ENCODE measurements at regions not wholly inside any gene's neighbourhood (a gene's known extent, or its start where the extent isn't known, plus 50 kb on each side); places are given as distances from the start of the nearest gene placed in this dataset.

DNA sequence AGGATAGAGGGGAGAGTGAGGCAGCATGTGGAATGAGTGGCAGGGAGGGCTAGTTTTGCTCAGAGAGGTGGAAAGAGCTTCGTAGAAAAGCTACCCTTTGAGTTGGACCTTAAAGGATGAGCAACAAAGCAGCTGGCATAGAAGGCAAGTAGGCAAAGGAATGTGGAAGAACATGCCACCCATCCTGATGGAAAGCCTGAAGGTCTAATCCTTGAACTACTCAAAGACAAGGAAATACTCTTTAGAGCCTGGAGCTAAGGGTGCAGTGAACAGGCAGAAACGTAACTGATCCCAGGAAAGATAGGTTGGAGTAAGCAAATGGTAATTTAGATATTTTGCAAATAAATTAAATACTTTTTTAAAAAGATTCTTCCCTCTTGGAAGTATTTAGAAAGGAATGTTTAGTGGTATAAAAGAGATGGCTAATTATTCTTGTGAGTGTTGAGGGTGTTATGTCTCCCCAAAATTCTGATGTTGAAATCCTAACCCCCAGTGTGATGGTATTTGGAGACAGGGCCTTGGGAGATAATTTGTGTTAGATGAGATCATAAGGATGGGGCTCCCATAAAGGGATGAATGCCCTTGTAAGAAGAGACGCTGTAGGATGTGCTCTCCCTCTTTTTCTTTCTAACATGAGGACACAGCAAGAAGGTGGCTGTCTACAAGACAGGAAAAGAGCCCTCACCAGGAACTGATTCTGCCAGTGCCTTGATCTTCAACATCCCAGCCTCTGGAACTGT, 308.1 kb upstream of the RUNX1 start:
- H3K9me3 ChIP-seq (ENCODE audit: control insufficient read depth, low read depth, low read length): no peaks in the 10 kb centered on the region
- H3K4me1 Mint-ChIP-seq: peaks cover 8 to 9% of the 10 kb centered on the region in 2 experiments
- H2BK15ac ChIP-seq (ENCODE audit: low read depth, low read length): no peak overlapping the region
- no peak overlapping the region for H3K9ac ChIP-seq (ENCODE audit: extremely low read depth, insufficient read length, low read length)
- no peak overlapping the region for H3T11ph ChIP-seq (ENCODE audit: low read length)
- H3K4me3 Mint-ChIP-seq: no peak overlapping the region
- no peaks in the 10 kb centered on the region for H3K79me2 ChIP-seq (ENCODE audit: insufficient read depth, low read length)
- H3K4me2 ChIP-seq (ENCODE audit: insufficient read depth, insufficient read length, low read length): no peak overlapping the region
- no peak overlapping the region; a peak in 1 of 7 replicates for H3K27ac Mint-ChIP-seq
- no peaks in the 10 kb centered on the region for H4K20me1 ChIP-seq (ENCODE audit: control insufficient read depth, insufficient read depth, insufficient read length)
- H2AFZ ChIP-seq (ENCODE audit: low read length): no peak overlapping the region
- no peaks in the 10 kb centered on the region for H3K79me1 ChIP-seq (ENCODE audit: insufficient read depth, low read depth, low read length, poor library complexity, severe bottlenecking)
- no peaks in the 10 kb centered on the region for H3K36me3 Mint-ChIP-seq (ENCODE audit: insufficient read depth in 1 of 3, low read depth in 3 of 3)
- no peak overlapping the region for H4K5ac ChIP-seq (ENCODE audit: insufficient read length, low read depth, low read length)
- no peak overlapping the region for H3K14ac ChIP-seq (ENCODE audit: insufficient read depth, low read length)
- H4K8ac ChIP-seq (replicated peaks; ENCODE audit: insufficient read length, low read depth, low read length): no peak overlapping the region
- no peak for DNase-seq
- no peak overlapping the region for H3K27ac ChIP-seq (ENCODE audit: insufficient read length, low read depth, low read length)
- H2AK5ac ChIP-seq (ENCODE audit: insufficient read length, low read length): no peak overlapping the region
- no peak overlapping the region for H3K56ac ChIP-seq (ENCODE audit: insufficient read length, low read depth, low read length)
- TF ChIP-seq, protein P1, sequence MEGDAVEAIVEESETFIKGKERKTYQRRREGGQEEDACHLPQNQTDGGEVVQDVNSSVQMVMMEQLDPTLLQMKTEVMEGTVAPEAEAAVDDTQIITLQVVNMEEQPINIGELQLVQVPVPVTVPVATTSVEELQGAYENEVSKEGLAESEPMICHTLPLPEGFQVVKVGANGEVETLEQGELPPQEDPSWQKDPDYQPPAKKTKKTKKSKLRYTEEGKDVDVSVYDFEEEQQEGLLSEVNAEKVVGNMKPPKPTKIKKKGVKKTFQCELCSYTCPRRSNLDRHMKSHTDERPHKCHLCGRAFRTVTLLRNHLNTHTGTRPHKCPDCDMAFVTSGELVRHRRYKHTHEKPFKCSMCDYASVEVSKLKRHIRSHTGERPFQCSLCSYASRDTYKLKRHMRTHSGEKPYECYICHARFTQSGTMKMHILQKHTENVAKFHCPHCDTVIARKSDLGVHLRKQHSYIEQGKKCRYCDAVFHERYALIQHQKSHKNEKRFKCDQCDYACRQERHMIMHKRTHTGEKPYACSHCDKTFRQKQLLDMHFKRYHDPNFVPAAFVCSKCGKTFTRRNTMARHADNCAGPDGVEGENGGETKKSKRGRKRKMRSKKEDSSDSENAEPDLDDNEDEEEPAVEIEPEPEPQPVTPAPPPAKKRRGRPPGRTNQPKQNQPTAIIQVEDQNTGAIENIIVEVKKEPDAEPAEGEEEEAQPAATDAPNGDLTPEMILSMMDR (conservative IDR thresholded peaks at IDR 0.05): no peak
- no peaks in the 10 kb centered on the region for H3K27me3 Mint-ChIP-seq (ENCODE audit: low read depth)
- H3K23me2 ChIP-seq (ENCODE audit: insufficient read length, low read depth, low read length, poor library complexity, severe bottlenecking): no peaks in the 10 kb centered on the region
- H3K27me3 ChIP-seq (ENCODE audit: insufficient read depth, low read length): no peaks in the 10 kb centered on the region
- no peak overlapping the region for H4K91ac ChIP-seq (ENCODE audit: insufficient read length, low read depth, low read length)
- no peaks in the 10 kb centered on the region for H3K9me3 Mint-ChIP-seq
- no CpG with 5 or more reads among the region's 3 CpGs for WGBS (ENCODE audit: extremely low coverage, insufficient read length, low lambda C conversion rate)
- H2BK5ac ChIP-seq (ENCODE audit: insufficient read length, low read length): no peak overlapping the region
- no peak overlapping the region for H2BK20ac ChIP-seq (ENCODE audit: low read depth, low read length, poor library complexity, severe bottlenecking)
- no peak overlapping the region for H3K23ac ChIP-seq (ENCODE audit: insufficient read length, low read depth, low read length)
- no peaks in the 10 kb centered on the region; the same call in 1 of the 2 replicates for H3K4me1 ChIP-seq (ENCODE audit: insufficient read depth, low read length)
- H3K4ac ChIP-seq (ENCODE audit: low read depth, low read length): no peak overlapping the region
- H3K18ac ChIP-seq (ENCODE audit: insufficient read length, low read depth, low read length): no peak overlapping the region
- H2BK120ac ChIP-seq (ENCODE audit: low read depth, low read length, poor library complexity, severe bottlenecking): no peak overlapping the region
- no peak overlapping the region for H2BK12ac ChIP-seq (ENCODE audit: insufficient read length, low read depth, low read length)

All from H9 (cell line).